Ecto neural progenitor cell (in vitro differentiated cells): ENCODE measurements at regions not wholly inside any gene's neighbourhood (a gene's known extent, or its start where the extent isn't known, plus 50 kb on each side); places are given as distances from the start of the nearest gene placed in this dataset.

Experiments used
- DNase-seq: peaks from one replicate; pipeline ENCODE4 v3.0.0-alpha.2; 2018; ENCODE audit warnings: low spot score

DNA sequence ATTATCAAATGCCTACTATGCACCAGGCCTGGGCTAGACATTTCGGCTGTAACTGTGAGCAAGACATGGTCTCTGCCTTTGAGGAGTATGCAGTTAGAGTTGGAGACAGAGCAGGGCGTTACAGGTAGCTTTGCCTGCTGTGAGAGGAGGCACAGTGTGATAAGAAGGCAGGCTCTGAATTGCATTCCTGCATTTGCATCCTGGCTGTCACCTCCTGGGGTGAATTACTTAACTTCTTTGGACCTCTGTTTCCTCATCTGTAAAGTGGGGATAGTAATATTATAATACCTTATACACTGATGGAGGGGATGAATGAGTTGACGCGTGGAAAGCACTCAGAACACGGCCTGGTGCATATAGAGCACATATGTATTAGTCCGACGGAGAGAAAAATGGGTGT, 118.1 kb upstream of the ARHGAP20 start:
- DNase-seq: no peak

- no peak for DNase-seq
These were observed 117.6 kb upstream of the ARHGAP20 start for GRCh38 chr11:110829873-110830272.

GRCh38 chr11:110828086-110828485, 115.8 kb upstream of the ARHGAP20 start:
- DNase-seq: no peak

DNA sequence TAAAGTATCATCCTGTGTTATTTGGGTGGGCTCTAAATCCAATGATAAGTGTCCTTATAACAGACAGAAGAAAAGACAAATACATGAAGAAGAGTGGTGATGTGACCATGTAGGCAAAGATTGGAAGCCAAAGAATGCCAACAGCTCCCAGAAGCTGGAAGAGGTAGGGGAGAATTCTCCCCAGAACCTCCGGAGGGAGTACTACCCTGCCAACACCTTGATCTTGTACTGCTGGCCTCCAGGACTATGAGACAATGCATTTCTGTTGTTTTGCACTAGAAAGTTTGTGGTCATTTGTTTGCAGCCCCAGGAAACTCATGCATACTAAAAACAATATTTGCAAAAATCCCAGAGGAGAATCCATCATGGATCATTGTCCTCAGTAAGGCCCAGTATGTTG, 115.0 kb upstream of the ARHGAP20 start:
- no peak for DNase-seq

- DNase-seq: no peak
These were observed 112.8 kb upstream of the ARHGAP20 start for GRCh38 chr11:110824912-110825620.

DNA sequence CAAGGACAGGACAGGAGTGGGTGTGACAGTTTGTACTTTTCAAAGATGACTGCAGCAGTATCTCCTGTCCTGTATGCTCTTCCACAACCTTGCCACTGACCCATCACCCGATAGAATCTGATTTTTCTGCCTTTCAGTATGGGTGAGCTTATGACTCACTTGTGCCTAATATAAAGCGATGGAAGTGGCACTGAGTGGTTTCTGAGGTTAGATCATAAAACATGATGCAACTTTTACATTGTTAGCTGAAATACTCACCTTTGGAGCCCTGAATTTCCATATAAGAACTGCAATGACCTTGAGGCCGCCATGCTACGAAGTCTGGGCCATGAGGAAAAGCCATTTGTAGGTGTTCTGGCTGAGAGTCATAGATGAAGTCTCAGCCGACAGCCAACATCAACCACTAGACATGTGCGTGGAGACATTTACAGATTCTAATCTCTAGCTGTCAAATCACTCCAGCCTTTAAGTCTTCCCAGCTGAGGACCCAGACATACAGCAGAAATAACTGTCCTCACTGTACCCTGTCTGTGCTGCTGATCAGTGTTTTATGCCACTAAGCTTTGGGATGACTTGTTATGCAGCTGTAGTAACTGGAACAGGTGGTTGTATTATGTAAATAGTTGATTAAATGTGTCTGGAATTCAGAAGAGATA, 105.9 kb upstream of the ARHGAP20 start:
- DNase-seq: no peak

- no peak for DNase-seq
These were observed 100.0 kb upstream of the ARHGAP20 start for GRCh38 chr11:110812086-110812733.

- DNase-seq: no peak
These were observed 97.4 kb upstream of the ARHGAP20 start for GRCh38 chr11:110809417-110810199.

DNA sequence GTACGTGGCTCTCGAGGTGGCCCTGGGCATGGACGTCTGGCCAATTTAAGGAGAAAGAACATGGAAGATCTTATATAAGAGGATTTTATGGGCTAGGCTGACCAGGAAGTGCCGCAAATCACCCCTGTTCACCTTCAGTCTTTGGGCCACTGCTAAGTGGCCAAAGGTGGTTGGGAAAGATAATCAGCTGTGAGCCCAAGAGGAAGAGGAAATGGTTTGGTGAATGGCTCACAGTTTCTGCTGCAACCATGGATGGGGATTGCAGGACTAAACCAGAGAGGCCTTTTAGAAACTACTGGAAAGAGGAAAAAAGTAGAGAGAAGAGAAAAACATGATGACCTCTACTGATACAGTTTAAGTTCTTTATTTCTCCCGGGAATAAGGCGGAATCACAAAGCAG, 96.0 kb upstream of the ARHGAP20 start:
- DNase-seq: no peak

- no peak for DNase-seq
These were observed 95.6 kb upstream of the ARHGAP20 start for GRCh38 chr11:110807801-110808200.

GRCh38 chr11:110805756-110806155, 93.5 kb upstream of the ARHGAP20 start:
- DNase-seq: no peak

DNA sequence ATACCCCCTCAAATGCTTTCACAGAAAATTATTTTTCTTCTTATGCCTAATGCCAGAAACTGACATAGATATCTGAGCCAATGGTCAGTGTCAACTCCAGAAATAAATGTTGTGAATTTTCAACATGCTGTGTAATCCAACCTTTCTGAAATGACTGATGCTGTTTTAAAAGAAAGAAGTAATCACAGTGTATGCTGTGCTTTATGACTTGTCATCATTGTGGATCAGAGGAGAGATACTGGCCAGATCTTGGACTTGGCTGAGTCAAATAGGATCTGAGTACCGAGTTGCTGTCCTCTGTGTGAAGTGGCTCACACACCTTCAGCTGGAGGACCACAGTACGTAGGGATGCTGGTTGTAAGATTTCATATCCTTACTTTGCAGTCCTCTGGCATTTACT, 89.9 kb upstream of the ARHGAP20 start:
- no peak for DNase-seq

DNA sequence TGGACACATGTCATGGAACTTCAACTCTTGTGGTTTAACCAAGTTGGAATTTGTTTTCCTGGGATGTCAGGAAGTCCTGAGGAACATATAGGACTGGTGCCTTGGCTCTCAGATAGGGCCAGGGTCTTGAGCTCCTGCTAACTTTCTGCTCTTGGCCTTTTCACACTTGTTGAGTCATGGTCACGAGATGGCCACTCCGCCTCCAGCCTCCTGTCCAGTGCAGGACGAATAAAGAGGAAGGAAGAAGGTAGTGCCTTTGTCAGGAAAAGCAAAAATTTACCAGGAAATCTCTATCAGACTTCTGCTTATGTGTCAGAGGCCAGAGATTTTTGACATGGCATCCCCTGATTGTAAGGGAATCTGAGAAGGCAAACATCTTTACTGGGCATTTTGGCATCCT, 89.1 kb upstream of the ARHGAP20 start:
- DNase-seq: no peak

GRCh38 chr11:110798201-110798900, 86.1 kb upstream of the ARHGAP20 start:
- no peak for DNase-seq

- no peak for DNase-seq
These were observed 85.2 kb upstream of the ARHGAP20 start for GRCh38 chr11:110797453-110797852.

GRCh38 chr11:110795112-110795624, 82.9 kb upstream of the ARHGAP20 start:
- no peak for DNase-seq

DNA sequence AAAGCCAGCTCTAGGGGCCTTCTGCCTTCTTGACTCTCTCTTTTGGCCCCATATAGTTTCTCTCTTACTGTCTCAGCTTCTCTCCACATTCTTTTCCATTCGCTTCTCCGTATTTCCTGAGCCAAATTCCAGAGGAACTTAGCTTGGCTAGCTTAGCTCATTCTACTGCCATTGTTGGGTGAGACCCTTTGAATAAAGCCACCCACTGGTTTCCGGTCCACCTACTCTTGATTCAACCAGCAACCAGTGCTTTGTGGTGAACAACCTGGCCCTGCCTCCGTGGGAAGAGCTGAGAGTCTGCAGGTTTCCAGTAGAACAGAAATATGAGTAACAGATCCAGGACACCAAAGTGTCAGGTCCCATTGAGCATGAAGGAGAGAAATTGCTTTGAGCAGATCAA, 81.3 kb upstream of the ARHGAP20 start:
- no peak for DNase-seq

GRCh38 chr11:110791621-110792020, 79.4 kb upstream of the ARHGAP20 start:
- DNase-seq: no peak

DNA sequence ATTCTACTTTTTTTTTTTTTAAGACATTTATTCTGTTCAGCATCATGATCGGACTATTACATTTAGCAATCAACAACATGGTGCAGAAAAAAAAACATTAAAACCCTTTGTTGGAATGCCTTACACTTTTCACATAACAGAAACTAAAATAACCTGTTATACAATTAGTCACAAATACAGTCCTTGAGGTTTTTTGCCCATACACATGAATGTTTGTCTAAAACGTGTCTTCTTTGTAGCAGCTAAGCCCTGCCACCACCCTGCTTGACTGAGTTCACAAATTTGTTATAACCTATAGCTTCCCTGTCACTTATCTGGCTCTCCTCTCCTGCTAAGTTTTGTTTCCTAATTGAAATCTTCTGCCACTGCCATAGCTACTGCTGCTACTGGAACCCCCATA, 75.4 kb upstream of the ARHGAP20 start:
- no peak for DNase-seq

DNA sequence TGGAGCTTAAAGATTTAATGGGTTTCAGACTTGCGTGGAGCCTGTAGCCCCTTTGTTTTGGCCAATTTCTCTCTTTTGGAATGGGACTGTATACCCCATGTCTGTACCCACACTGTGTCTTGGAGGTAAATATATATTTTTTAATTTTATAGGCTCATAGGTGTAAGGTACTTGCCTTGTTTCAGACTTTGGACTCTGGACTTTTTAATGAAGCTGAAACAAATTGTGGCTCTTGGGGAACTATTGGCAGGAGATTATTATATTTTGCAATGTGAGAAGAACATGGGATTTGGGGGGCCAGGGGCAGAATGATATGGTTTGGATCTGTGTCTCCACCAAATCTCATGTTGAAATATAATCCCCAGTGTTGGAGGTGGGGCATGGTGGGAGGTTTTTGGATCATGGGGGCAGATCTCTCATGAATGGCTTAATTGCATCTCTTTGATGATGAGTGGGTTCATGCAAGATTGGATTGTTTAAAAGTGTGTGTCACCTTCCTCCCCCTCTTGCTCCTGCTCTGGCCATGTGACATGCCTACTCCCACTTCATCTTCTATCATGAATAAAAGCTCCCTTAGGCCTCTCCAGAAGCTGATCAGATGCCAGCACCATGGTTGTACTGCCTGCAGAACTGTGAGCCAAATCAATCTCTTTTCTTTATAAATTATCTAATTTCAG, 74.1 kb upstream of the ARHGAP20 start:
- DNase-seq: no peak

GRCh38 chr11:110785398-110785797, 73.2 kb upstream of the ARHGAP20 start:
- no peak for DNase-seq
